ENCODE measurements at regions not wholly inside any gene's neighbourhood (a gene's known extent, or its start where the extent isn't known, plus 50 kb on each side); places are given as distances from the start of the nearest gene placed in this dataset.
"Not testable (repeated sequence)": the region's sequence is repeated elsewhere in the genome, so short reads cannot be mapped to it uniquely, and the experiment has no call there.

DNA sequence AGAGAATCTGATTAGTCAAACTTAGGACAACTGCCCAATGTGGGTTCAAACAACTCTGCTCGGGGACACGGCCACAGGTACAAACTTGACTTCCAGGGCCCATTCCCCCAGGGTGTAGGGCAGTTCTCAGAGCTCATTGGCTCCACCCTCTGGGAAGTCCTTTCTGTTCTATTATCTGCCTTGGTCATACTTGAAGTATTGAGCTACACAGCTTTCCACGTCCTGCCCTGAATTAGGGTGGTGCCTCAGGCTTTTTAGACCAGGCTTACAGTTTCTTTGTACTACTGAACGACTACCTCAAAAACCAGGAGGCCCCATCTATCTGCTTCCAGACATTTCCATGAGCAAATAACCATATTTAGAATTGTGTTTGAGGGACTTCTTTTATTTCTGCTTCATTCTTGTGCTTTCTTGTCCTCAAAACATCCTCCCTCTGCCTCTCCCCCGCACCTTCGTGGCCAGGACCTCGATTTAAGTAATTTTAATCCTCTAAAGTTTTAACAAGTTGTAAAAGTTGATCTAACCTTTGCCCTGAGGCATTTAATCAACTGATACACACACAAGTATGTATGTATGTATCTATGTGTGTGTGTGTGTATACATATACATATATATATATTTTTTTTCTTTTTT is 281.7 kb upstream of the AMIGO2 start:
- Histone ChIP-seq H3K27ac (ENCODE audit: low read depth in 2 of 2, low read length in 1 of 2) (peak overlapping the region; percentile 57 to 65), H3K4me3 (ENCODE audit: low read depth in 1 of 2, low read length in 2 of 2) (no peak overlapping the region), H3K36me3 (ENCODE audit: control insufficient read depth in 2 of 2, insufficient read depth in 2 of 2, low read length in 1 of 2) (no peaks in the 10 kb centered on the region), H3K4me1 (ENCODE audit: control insufficient read depth in 2 of 2, insufficient read depth in 2 of 2, low read length in 1 of 2) (no peaks in the 10 kb centered on the region), H3K9me3 (ENCODE audit: control insufficient read depth in 2 of 2, insufficient read depth in 1 of 2, low read depth in 1 of 2, low read length in 1 of 2) (no peaks in the 10 kb centered on the region), H3K27me3 (ENCODE audit: control insufficient read depth in 1 of 2, insufficient read depth in 2 of 2, low read length in 2 of 2) (no peaks in the 10 kb centered on the region)
- 35 to 44% methylated on average over 7 of the region's 7 CpGs for WGBS, 2 donors

DNA sequence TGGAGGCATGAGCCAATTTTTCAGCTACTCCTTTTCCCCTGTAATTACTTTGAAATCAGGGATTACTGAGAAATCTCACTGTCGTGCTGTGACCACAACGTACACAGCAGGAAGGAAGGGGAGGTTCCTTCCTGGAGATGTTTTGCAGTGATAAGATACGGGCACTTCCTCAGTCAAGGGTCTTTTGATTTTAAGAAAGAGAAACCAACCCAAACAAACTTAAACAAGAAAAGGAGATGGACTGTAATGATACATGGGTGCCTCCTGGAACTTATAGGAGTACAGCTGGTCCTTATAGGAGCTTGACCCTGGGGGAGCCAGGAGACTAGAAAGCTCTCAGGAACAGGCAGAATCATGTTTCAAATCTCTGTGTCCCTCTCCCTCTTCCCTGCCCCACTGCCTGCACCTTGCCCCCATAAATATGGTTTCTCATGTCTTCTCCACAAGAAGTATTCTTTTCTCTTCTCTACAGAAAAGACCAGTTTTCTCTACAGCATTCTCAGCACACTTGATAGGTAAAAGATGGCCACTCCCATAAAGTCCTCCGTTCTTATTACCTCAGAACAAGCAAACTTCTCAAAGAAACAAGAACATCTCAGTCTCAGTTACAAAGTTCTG is 281.1 kb upstream of the AMIGO2 start:
- H3K36me3 ChIP-seq (ENCODE audit: control insufficient read depth in 2 of 2, insufficient read depth in 2 of 2, low read length in 1 of 2) = no peaks in the 10 kb centered on the region
- no peaks in the 10 kb centered on the region for H3K27me3 ChIP-seq (ENCODE audit: control insufficient read depth in 1 of 2, insufficient read depth in 2 of 2, low read length in 2 of 2)
- WGBS, 2 donors = 37 to 38% methylated on average over 4 of the region's 4 CpGs
- peak overlapping the region; percentile 57 to 65 for H3K27ac ChIP-seq (ENCODE audit: low read depth in 2 of 2, low read length in 1 of 2)
- H3K4me1 ChIP-seq (ENCODE audit: control insufficient read depth in 2 of 2, insufficient read depth in 2 of 2, low read length in 1 of 2) = no peaks in the 10 kb centered on the region
- no peak overlapping the region for H3K4me3 ChIP-seq (ENCODE audit: low read depth in 1 of 2, low read length in 2 of 2)
- H3K9me3 ChIP-seq (ENCODE audit: control insufficient read depth in 2 of 2, insufficient read depth in 1 of 2, low read depth in 1 of 2, low read length in 1 of 2) = no peaks in the 10 kb centered on the region

DNA sequence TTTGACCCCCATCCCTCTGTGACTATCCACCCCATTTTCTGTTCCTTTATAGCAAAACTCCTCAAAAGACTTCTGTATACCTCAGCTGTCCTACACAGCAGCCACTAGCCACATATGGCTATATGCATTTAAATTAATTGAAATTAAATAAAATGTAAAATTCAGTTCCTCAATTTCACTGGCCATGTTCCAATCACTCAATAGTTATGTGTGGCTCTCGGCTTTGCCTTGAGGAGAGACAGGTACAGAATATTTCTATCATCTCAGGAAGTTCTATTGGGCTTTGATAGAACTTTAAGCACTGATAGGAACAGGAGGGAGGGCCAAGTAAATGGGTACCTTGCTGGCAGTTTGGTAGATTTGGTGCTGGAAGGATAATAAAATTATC is 280.3 kb upstream of the AMIGO2 start:
- whole genome bisulfite sequencing, 2 donors = 70 to 73% methylated on average over 1 of the region's 1 CpG
- no peaks in the 10 kb centered on the region for H3K27me3 ChIP-seq (ENCODE audit: control insufficient read depth in 1 of 2, insufficient read depth in 2 of 2, low read length in 2 of 2)
- no peak overlapping the region for H3K27ac ChIP-seq (ENCODE audit: low read depth in 2 of 2, low read length in 1 of 2)
- no peaks in the 10 kb centered on the region for H3K36me3 ChIP-seq (ENCODE audit: control insufficient read depth in 2 of 2, insufficient read depth in 2 of 2, low read length in 1 of 2)
- no peaks in the 10 kb centered on the region for H3K4me1 ChIP-seq (ENCODE audit: control insufficient read depth in 2 of 2, insufficient read depth in 2 of 2, low read length in 1 of 2)
- no peaks in the 10 kb centered on the region for H3K9me3 ChIP-seq (ENCODE audit: control insufficient read depth in 2 of 2, insufficient read depth in 1 of 2, low read depth in 1 of 2, low read length in 1 of 2)
- H3K4me3 ChIP-seq (ENCODE audit: low read depth in 1 of 2, low read length in 2 of 2) = no peak overlapping the region

DNA sequence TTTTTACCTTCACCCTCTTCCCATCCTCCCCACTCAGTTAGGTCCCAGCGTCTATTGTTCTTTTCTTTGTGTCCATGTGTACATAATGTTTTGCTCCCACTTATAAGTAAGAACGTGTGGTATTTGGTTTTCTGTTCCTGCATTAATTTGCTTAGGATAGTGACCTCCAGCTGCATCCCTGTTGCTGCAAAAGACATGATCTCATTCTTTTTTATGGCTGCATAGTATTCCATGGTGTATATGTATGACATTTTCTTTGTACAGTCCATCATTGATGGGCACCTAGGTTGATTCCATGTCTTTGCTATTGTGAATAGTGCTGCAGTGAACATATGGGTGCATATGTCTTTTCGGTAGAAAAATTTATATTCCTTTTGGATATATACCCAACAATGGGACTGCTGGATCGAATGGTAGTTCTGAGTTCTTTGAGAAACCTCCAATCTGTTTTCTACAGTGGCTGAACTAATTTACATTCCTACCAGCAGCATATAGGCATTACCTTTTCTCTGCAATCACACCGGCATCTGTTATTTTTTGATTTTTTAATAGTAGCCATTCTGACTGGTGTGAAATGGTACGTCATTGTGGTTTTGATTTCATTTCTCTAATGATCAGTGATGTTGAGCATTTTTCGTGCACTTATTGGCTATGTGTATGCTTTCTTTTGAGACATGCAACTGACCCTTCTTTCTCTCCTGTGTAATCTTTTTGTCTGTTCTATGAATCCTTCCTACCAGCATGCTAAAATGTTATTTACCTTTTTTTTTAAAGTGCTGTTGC is 279.7 kb upstream of the AMIGO2 start:
- Histone ChIP-seq H3K36me3 (ENCODE audit: control insufficient read depth in 2 of 2, insufficient read depth in 2 of 2, low read length in 1 of 2) (no peaks in the 10 kb centered on the region), H3K4me1 (ENCODE audit: control insufficient read depth in 2 of 2, insufficient read depth in 2 of 2, low read length in 1 of 2) (no peaks in the 10 kb centered on the region), H3K9me3 (ENCODE audit: control insufficient read depth in 2 of 2, insufficient read depth in 1 of 2, low read depth in 1 of 2, low read length in 1 of 2) (no peaks in the 10 kb centered on the region), H3K27ac (ENCODE audit: low read depth in 2 of 2, low read length in 1 of 2) (no peak overlapping the region), H3K4me3 (ENCODE audit: low read depth in 1 of 2, low read length in 2 of 2) (no peak overlapping the region), H3K27me3 (ENCODE audit: control insufficient read depth in 1 of 2, insufficient read depth in 2 of 2, low read length in 2 of 2) (no peaks in the 10 kb centered on the region)
- WGBS, 2 donors = 88 to 93% methylated on average over 7 of the region's 7 CpGs

DNA sequence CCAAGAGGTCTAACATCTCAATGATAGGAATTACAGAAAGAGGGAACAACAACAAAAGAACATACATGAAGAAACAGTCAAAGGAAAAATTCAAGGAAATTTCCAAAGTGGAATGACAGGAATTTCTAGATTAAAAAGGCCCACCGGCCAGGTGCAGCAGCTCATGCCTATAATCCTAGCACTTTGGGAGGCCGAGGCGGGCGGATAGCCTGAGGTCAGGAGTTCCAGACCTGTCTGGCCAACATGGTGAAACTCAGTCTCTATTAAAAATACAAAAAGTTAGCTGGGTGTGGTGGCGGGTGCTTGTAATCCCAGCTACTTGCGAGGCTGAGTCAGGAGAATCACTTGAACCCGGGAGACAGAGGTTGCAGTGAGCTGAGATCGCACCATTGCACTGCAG is 277.2 kb upstream of the AMIGO2 start:
- not testable (repeated sequence) for H3K36me3 ChIP-seq (ENCODE audit: control insufficient read depth in 2 of 2, insufficient read depth in 2 of 2, low read length in 1 of 2); H3K27ac ChIP-seq (ENCODE audit: low read depth in 2 of 2, low read length in 1 of 2)
- 62 to 76% methylated on average over 8 of the region's 8 CpGs for WGBS, 2 donors

DNA sequence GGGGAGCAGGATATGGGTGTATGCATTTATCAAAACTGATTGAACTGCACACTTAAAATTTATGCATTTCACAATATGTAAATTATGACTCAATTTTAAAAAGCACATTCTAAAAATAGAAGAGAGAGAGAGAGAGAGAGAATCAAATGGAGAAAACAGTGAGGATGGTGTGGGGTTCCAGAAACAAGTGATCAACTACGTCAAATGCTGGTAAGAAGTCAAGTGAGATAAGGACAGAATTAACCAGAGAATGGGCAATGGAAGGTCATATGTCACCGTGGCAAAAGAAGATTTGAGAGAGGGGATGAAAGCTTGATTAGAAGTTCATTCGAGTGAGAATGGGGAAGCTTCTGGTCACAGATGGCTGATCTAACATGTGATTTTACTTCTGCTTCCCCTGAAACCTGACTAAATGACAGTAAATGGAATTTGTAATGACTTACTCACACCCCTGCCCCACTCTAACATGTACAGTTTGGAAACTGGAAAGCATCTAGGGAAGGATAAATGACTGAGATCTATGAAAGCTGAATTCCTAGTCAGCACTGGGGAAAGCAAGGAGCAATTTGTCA is 276.5 kb upstream of the AMIGO2 start:
- 70 to 71% methylated on average over 3 of the region's 3 CpGs for WGBS, 2 donors
- Histone ChIP-seq H3K4me1 (ENCODE audit: control insufficient read depth in 2 of 2, insufficient read depth in 2 of 2, low read length in 1 of 2) (no peaks in the 10 kb centered on the region), H3K27me3 (ENCODE audit: control insufficient read depth in 1 of 2, insufficient read depth in 2 of 2, low read length in 2 of 2) (no peaks in the 10 kb centered on the region), H3K36me3 (ENCODE audit: control insufficient read depth in 2 of 2, insufficient read depth in 2 of 2, low read length in 1 of 2) (no peaks in the 10 kb centered on the region), H3K9me3 (ENCODE audit: control insufficient read depth in 2 of 2, insufficient read depth in 1 of 2, low read depth in 1 of 2, low read length in 1 of 2) (no peaks in the 10 kb centered on the region), H3K4me3 (ENCODE audit: low read depth in 1 of 2, low read length in 2 of 2) (no peak overlapping the region), H3K27ac (ENCODE audit: low read depth in 2 of 2, low read length in 1 of 2) (no peak overlapping the region)

More for the DNA sequence above, 277.2 kb upstream of the AMIGO2 start:
- H3K9me3 ChIP-seq (ENCODE audit: control insufficient read depth in 2 of 2, insufficient read depth in 1 of 2, low read depth in 1 of 2, low read length in 1 of 2); H3K4me1 ChIP-seq (ENCODE audit: control insufficient read depth in 2 of 2, insufficient read depth in 2 of 2, low read length in 1 of 2); H3K27me3 ChIP-seq (ENCODE audit: control insufficient read depth in 1 of 2, insufficient read depth in 2 of 2, low read length in 2 of 2); H3K4me3 ChIP-seq (ENCODE audit: low read depth in 1 of 2, low read length in 2 of 2): not testable (repeated sequence)

DNA sequence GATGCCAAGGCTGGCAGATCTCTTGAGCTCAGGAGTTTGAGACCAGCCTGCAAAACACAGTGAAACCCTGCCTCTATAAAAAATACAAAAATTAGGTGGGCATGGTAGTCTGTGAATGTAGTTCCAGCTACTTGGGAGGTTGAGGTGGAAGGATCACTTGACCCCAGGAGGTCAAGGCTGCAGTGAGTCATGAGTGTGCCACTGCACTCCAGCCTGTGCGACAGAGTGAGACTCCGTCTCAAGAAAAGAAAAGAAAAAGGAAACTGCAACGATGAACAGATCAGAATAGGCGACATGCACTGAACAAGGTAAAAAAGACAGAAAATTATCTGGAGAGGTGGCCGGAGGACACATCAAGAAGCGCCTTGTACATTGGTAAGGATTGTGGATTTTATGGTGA is 273.7 kb upstream of the AMIGO2 start:
- Histone ChIP-seq H3K27ac (ENCODE audit: low read depth in 2 of 2, low read length in 1 of 2) (no peak overlapping the region), H3K4me3 (ENCODE audit: low read depth in 1 of 2, low read length in 2 of 2) (no peak overlapping the region), H3K9me3 (ENCODE audit: control insufficient read depth in 2 of 2, insufficient read depth in 1 of 2, low read depth in 1 of 2, low read length in 1 of 2) (no peaks in the 10 kb centered on the region), H3K4me1 (ENCODE audit: control insufficient read depth in 2 of 2, insufficient read depth in 2 of 2, low read length in 1 of 2) (no peaks in the 10 kb centered on the region), H3K36me3 (ENCODE audit: control insufficient read depth in 2 of 2, insufficient read depth in 2 of 2, low read length in 1 of 2) (no peaks in the 10 kb centered on the region), H3K27me3 (ENCODE audit: control insufficient read depth in 1 of 2, insufficient read depth in 2 of 2, low read length in 2 of 2) (no peaks in the 10 kb centered on the region)
- 63 to 82% methylated on average over 6 of the region's 6 CpGs for WGBS, 2 donors

DNA sequence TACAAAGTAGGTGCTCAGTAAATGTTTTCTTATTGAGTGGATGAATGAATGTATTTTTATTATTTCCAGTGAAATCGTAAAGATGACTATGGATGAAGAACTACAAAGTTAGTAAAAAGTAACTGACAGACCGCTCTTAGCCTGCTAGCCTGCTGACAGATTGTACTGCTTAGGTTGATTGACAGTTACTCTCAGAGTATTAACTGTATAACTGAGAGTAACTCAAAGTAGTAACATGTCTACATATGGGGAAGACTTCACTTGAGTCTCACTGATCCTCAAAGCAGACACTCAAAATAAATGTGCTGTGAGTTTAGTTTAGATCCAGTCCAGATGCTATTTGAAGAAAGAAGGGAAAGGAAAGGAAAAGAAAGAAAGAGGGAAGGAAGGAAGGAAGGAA is 272.3 kb upstream of the AMIGO2 start:
- Histone ChIP-seq H3K4me3 (ENCODE audit: low read depth in 1 of 2, low read length in 2 of 2) (no peak overlapping the region), H3K4me1 (ENCODE audit: control insufficient read depth in 2 of 2, insufficient read depth in 2 of 2, low read length in 1 of 2) (no peaks in the 10 kb centered on the region), H3K27me3 (ENCODE audit: control insufficient read depth in 1 of 2, insufficient read depth in 2 of 2, low read length in 2 of 2) (no peaks in the 10 kb centered on the region), H3K27ac (ENCODE audit: low read depth in 2 of 2, low read length in 1 of 2) (no peak overlapping the region), H3K36me3 (ENCODE audit: control insufficient read depth in 2 of 2, insufficient read depth in 2 of 2, low read length in 1 of 2) (no peaks in the 10 kb centered on the region), H3K9me3 (ENCODE audit: control insufficient read depth in 2 of 2, insufficient read depth in 1 of 2, low read depth in 1 of 2, low read length in 1 of 2) (no peaks in the 10 kb centered on the region)
- WGBS, 2 donors = 93 to 95% methylated on average over 2 of the region's 2 CpGs

DNA sequence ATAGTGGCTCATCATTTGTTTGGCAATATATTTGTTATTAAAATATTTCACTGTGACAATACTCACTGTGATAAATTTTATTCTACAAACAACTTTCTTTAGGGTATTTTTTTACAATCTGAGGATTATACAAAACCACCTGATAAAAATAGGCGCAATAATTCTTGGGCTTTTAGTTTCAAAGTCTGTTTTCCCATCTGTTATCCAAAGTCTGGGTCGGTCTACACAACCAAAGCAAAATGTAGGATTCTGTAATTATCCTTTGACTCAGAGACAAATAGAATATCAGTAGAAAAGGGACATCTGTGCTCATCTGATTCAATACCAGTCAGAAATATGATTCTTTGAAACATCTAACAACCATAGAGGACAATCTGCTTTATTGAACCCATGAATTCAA is 271.8 kb upstream of the AMIGO2 start:
- Histone ChIP-seq H3K9me3 (ENCODE audit: control insufficient read depth in 2 of 2, insufficient read depth in 1 of 2, low read depth in 1 of 2, low read length in 1 of 2) (no peaks in the 10 kb centered on the region), H3K27ac (ENCODE audit: low read depth in 2 of 2, low read length in 1 of 2) (no peak overlapping the region), H3K4me1 (ENCODE audit: control insufficient read depth in 2 of 2, insufficient read depth in 2 of 2, low read length in 1 of 2) (no peaks in the 10 kb centered on the region), H3K36me3 (ENCODE audit: control insufficient read depth in 2 of 2, insufficient read depth in 2 of 2, low read length in 1 of 2) (no peaks in the 10 kb centered on the region), H3K27me3 (ENCODE audit: control insufficient read depth in 1 of 2, insufficient read depth in 2 of 2, low read length in 2 of 2) (no peaks in the 10 kb centered on the region), H3K4me3 (ENCODE audit: low read depth in 1 of 2, low read length in 2 of 2) (no peak overlapping the region)
- 95 to 96% methylated on average over 2 of the region's 2 CpGs for WGBS, 2 donors
